GM18861 (cell line): ENCODE measurements at regions not wholly inside any gene's neighbourhood (a gene's known extent, or its start where the extent isn't known, plus 50 kb on each side); places are given as distances from the start of the nearest gene placed in this dataset.
"Not testable (repeated sequence)": the region's sequence is repeated elsewhere in the genome, so short reads cannot be mapped to it uniquely, and the experiment has no call there.

Source experiments
- ATAC-seq: cut with Tn5 transposase; IDR thresholded peaks from one replicate; pipeline ENCODE4 v1.9.1; 2021; ENCODE audit not compliant: unreplicated experiment

DNA sequence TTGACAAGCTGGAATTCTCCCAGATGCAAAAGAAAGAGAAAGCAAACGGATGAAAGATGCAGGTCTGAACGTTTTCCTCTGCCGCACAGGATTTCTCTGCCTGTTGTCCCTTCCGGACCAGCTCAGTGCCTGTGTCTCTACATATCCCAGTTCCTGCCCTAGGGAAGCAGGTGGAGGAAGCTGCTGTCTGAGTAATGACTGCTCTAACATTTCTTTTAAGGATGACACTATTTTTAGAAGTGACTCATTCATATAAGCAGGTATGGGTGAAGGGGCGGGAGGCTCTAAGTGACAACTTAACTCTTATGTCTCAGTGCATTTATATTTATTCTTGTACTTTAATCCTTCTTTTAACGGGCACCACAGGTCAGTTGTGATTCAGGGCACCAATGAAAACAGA is 128.8 kb downstream of the SLC24A2 start:
- no peak for ATAC-seq

DNA sequence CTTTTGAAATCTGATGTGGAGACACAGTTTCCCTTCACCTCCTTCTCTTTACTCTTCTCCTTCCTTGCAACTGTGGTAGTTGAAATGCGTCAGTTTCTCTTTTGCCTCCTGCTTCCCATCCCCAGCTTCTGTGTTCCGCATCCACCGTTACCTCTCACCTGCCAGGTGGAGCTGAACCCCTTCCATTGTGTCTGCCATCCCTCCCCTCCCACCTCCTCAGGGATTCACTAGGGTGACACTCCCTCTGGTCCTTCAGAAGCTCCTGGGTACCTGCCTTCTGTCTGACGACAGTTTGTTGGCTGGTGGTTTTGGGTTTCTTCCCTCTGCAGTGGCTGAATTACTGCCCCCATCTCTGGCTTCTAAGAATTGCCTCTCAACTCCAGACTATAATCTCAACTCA is 132.1 kb downstream of the SLC24A2 start:
- no peak for ATAC-seq

DNA sequence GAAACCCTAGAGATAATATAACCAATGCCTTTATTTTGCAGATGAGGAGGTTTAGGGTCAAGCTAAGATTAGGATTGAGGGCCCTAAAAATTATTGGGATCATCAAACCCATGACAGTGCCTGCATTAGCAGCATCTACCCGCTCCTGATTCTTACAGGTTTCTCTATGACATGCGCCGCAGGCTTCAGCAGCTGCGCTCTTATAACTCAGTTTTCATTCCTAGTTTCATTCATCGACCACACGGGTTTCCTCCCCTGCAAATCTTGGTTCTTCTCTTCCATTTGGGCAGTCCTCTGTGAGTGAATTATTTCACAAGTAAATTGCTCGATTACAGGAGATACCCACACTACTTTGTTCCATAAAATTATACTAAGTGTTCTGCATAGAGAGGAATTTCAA is 137.2 kb downstream of the SLC24A2 start:
- ATAC-seq = no peak

DNA sequence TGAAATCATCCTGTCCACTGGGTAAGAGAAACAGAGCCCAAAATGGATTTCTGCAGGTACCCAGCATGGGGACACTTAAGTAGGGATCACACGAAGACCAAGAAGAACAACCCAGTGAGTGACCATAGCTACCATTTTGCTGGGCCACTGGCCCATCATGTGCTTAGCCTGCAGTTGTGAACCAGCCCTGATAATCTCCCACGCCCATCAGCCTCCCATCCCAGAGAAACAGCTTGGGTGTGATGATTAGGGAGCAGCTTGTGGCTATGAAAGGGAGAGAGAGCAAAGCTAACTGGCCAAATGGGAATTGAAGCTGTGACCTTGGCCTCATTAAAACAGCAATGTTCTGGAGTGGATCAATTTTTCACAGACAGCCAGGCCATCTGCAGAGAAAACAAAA is 138.5 kb downstream of the SLC24A2 start:
- ATAC-seq = no peak

DNA sequence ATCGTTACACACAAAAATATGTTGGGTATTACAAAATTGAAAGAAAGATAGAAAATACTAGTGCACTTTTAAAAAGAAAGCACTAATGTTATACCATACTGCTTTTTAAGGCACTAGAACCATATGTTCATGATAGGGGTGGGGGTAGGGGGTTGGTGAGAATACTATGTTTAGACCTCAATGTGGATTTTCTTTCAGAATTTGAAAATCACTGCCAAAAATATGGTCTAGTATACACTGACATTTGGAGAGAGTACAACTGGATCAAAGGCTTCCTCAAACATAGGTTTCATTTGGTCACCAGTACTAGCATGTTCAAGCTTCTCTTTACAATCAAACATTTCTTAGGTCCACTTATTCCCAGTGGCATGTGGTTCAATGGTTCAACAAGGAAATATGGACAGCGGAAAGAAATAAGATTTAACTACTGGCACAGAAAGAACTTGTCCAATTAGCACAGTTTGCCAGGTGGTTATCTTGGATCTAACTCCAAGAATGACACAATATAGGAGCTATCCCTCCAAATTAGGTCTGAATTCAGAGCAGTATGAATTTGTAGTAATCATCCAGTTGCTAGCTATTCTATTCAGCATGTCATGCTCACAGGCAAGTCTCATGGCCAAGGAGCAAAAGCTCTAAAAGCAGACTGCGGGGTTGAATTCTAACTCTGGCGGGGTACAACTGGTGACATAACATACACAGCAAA is 139.3 kb downstream of the SLC24A2 start:
- ATAC-seq = no peak

DNA sequence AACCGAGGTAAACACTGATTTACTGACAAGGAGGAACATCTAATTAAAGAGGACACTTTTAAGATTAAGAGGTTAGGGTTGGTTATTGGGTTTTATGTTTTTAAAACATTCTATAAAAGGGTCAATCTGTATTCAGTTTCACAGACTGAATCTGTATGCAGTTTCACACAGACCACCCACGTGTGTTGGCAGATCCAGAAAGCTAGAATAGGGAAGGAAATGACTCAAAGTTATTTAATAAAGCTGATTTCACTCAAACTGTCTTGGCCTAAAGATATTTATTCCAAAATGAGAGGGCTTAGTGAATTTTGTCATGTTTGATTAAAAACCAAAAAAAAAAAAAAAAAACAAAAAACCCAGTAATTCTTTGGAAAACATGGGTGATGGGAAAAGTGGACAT is 140.2 kb downstream of the SLC24A2 start:
- no peak for ATAC-seq

DNA sequence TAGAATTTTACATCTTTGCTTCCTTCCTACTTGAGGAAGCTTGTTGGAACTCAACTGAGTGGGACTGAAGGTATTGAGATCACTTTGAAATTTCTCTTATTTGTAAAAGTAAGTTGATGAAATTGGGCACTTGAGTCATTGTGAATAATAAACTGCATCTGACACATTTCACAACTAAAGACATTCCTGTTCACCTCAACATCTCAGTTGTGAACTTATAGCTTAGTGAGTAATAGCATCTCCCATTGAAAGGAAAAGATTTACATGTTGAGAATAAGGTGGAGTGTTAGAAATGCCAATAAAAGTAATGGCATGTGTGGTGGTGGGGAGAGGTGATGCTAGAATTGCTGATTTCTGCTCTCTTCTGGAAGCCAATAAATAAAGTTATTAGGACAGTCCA is 145.0 kb downstream of the SLC24A2 start:
- ATAC-seq = no peak

DNA sequence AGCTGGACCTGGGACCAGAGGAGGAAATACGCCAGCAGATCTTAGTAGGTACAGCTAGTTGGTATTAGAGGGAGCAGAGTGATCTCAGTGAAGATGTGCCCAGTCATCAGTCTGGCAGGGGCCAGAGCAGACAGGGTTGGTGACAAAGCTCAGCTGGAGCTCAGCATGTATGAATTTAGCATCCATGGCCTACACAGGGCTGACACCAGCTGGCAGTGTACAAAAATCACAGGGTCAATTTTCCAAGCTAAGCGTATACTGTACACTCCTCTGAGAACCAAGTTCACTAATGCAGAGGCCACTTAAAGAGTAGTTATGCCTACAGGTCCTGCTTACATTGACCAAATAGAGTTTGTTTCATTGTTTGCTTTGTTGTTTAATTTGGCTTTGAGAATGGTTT is 146.6 kb downstream of the SLC24A2 start:
- ATAC-seq = no peak

DNA sequence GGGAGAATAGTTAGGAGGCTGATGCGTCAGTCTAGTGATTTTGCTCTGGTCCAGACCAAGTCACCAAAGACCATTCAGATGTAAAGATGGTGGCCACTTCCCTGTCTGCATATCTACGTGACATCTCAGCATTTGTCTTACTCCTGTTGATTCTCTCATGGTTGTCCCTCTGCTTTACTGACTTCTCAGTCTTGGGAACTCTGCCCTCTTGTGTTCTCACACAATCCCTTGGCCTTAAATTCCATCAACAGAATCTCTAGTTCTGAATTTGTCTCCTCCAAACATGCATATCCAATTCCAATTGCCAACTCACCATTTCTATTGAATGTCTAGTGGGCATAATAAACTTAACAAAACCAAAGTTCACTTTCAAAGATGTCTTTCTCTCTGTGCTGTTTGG is 147.8 kb downstream of the SLC24A2 start:
- ATAC-seq = no peak

DNA sequence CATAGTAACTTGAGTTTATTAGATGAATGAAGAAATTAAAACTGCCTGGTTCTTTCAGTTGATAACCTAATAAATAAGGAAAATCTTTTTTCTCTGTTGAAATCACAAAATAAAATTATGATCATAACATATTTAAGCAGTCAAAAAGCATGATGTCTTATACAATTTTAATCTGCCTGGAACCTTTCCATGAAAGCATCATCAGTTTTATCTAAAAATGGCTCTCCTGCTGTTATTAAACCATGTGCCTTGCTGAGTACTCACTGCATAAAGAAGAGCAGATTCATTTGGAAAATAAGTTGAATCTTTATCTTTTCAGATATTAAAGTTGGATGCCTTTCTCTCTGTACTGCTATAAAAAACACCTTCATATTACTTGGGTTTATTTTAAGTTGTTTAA is 148.8 kb downstream of the SLC24A2 start:
- ATAC-seq = no peak

DNA sequence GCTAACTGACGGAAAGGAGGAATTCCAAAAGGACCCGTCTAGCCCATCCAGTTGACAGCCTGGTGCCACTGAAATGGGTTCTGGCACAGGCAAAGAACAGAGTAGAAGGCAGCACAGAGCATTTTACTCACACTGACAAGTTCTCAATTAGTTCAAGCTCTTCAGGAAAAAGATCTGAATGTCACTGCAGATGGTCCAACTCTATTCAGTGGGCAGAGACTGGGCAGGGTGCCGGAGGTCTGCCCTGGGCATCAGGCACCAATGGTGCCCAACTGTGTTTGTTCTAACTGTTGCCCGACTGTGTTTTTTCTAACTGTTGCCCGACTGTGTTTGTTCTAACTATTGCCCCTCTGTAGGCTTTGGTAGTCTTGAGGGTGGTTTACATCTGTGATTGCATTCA is 151.8 kb downstream of the SLC24A2 start:
- no peak for ATAC-seq

DNA sequence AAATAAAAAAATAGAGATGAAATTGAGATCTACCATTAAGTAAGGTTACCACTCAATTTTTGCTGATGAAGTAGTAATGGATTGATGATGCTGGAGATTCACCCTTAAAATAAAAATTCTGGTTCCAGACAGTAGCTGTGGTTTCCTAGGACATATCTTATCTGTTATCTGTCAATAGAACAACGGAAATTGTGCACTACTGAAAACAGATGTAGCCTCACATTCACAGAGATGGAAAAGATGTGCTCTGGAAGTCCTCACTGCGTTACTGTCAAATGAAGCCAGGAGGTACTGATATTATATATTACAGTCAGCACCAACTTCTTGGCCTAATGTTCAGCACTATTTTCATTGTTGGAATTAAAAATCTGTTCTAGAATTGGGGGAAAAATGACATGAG is 154.0 kb downstream of the SLC24A2 start:
- no peak for ATAC-seq

DNA sequence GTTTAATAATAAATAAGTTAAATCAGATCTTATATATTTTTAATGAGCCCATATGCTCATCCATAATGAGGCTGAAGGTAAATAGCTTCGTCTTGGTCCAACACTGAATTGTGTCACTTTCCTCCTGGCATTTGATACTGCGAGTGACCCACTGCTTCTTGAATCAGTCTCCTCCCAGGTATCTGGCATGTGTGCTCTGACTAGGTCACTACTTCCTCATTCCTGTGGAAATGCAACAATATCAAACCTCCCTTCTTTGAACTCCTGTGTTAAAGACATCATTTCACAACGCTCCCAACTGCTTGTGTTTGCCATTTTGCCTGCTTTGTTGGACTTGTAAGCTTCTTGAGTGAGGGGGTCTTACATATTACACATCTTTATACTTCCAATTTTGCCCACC is 157.7 kb downstream of the SLC24A2 start:
- no peak for ATAC-seq

DNA sequence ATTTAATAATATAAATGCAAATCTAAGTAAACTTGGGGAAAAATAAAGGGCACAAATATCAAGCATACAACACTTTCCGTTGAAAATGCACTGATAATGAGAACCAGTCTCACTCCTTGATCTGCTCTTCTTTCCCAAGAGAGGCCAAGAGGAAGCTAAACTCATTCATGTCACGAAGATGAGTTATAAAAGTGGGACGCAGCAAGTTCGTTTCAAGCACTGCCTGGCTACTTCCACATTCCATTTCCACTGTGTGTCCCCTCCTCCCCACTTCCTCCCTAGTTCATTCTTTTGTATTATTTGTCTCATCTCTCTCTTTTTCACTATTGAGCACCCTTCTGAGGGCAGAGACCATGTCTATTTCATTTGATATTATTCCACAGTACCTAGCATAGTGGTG is 158.1 kb downstream of the SLC24A2 start:
- no peak for ATAC-seq

DNA sequence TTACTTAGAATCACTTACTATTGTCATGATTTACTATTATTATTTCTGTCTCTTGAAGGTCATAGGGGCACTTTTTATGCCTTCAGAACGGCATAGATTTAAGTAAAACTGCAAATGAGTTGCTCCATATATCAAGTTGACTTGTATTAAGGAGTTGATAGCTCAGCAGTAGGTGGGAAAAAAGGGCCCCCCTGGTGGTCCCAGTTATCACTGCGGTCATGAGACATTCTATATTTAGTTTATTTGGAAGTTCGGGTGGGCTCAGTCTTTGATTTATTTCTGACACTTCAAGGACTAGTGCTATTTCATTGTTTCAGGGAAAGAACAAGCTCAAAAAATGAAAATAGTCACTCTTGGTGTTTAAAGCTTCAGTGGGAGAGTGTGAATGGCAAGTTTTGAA is 159.3 kb downstream of the SLC24A2 start:
- no peak for ATAC-seq

DNA sequence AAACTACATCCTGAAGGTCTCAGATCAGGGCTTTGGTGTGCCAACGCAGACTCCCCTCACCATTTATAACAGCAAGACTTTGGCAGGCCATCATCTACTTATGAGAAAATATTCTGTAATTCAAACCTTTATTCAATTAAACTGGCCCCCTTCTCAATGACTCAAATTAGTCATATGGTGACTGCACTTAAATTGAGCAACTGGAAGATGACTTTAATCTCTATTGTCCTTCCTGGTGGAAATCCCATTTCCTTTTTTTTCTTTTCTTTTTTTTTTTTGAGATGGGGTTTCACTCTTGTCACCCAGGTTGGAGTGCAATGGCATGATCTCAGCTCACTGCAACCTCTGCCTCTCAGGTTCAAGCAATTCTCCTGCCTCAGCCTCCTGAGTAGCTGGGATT is 163.4 kb downstream of the SLC24A2 start:
- ATAC-seq = not testable (repeated sequence)

DNA sequence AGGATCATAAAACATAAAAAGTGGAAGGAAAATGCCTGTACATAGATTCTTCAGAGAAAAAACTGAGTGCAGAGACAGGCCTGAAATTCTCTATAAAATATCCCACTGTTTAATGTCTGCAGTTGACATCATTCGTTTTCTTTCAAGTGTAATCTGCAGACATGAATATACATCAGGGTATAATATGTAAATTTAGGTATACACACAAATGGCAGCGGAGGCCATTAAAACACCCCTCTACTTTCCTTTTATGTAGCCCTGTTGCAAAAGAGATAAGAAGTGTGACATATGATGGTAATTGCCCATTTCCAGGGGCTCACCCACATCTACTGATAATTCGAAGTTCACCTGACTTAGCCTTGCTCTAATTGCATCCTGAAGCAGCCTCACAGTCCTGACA is 164.3 kb downstream of the SLC24A2 start:
- ATAC-seq = no peak

DNA sequence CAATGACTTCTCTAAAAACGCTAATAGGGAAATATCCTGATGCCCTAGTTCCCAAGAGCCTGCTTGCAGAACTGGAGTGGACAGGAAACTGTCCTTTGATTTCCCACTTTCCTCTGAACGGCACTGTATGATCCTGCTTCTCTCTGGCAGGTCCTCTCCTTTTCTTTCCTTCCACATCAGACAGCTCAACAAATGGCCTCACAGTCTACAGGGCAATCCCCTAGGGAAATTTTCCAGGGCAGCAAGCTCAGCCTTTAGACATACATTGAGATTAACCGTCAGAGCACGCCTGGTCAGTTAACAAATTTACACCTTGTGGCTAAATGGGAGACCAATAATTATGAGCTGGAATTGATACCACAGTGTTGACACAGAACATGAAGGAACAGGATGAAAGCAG is 164.9 kb downstream of the SLC24A2 start:
- ATAC-seq = no peak

DNA sequence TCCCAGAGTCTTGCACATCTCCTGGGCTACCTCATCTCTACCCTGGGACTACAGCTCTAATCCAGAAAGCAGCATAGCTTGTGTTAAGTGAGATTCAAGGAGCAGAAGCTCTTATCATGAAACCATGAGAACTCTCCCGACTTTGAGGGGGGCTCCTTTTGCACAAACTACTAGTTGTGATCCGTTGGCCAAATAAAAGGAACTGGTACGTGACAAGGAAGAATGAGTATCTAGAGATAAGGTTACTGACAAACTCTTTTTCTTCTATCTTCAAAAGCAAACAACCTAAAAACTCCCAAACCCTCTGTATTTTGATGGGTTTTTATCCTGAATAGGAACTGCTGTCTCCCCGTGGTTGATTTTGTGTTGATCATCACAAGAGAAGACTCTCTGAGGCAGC is 168.5 kb downstream of the SLC24A2 start:
- ATAC-seq = no peak

DNA sequence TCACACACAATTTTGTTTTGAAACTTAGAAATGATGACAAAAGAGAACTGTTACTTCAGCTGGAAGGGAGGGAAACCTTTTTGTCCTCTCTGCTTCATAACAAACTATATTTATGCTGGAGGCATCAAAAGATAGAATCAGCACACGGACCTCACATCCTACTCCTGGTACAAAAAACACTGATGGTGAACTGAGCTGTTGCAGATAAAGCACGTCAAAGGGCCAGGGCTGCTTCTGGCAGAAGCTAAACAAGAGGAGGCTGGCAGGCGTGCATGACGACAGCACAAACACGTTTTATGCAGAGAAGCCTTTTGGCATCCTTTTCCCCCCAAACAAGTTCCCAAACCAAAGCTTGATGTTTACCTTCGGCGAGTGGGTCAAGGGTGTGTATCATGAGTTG is 169.6 kb downstream of the SLC24A2 start:
- no peak for ATAC-seq

DNA sequence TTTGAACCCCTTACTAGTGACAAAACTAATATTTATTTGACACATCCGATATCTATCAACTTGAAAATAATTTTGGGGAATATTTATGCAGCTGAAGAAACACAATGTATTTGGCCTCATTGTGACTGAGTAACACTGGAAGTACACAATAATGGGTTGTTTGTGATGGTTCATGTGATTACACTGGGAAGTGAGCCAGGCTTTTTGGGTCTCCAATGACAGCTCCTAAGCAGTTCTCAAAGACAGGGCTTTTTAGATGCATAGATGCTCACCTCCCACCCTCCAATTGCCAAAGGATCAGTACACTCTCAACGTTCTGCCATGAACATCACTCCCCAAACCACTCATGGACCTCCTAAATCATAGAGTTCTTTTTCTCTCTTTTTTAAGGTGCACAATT is 170.0 kb downstream of the SLC24A2 start:
- ATAC-seq = no peak

DNA sequence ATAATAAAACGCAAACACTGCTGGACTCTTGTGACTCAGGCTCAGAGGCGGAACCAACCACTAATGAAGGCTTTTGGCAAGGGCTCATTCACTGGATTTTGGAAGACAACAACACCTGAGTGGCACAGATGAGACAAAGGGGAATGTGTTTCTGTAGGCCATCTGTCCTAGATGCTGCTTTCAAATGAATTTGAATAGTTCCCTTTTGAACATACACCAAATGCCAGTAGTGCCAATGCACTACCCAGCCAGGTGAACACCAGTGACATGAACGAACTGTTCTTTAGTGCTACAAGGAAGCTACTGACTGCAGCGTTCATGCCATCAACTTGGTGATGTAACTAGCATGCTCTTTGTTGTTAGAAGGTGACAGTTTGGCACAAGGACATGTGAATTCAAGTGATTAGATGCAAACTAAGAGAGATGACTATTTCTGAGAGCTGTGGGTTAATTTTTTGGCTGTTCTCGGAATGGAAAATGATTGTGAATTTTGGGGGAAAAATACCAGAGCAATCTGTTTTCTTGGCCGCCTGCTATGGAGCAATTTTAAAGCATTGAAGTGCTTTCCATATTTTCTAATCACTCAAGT is 173.7 kb downstream of the SLC24A2 start:
- ATAC-seq = no peak

DNA sequence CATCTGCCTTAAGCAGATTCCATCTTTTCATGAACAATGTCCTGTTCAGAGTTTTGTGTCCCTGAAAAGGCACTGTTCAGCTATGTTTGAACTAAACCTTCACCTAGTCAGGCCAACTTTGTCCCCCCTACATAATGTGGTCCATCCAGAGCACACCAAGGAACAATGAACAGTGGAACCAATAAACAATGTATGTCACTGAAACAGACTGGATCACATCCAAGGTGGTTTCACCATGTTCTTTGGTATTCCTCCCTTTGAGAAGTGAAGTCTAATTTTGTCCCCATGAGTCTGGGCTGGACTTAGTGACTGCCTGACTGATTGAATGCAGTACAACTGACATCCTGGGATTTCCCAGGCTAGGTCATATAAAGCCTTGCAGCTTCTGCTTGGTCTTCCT is 174.5 kb downstream of the SLC24A2 start:
- ATAC-seq = no peak
